HK-2 (cell line): ENCODE measurements at regions not wholly inside any gene's neighbourhood (a gene's known extent, or its start where the extent isn't known, plus 50 kb on each side); places are given as distances from the start of the nearest gene placed in this dataset.
"Not testable (repeated sequence)": the region's sequence is repeated elsewhere in the genome, so short reads cannot be mapped to it uniquely, and the experiment has no call there.

Experiments
- DNase-seq: peaks from one replicate; pipeline ENCODE4 v3.0.0-alpha.2; 2018; ENCODE audit not compliant: unreplicated experiment

- DNase-seq: no peak
Measured at GRCh38 chr17:70577456-70577855, 408.1 kb downstream of the KCNJ2 start.

GRCh38 chr17:70581459-70581858 is 412.1 kb downstream of the KCNJ2 start:
- DNase-seq: no peak

GRCh38 chr17:70582777-70583176 is 413.4 kb downstream of the KCNJ2 start:
- no peak for DNase-seq

- no peak for DNase-seq
Measured at GRCh38 chr17:70584255-70584654, 414.9 kb downstream of the KCNJ2 start.

GRCh38 chr17:70588003-70588402 is 418.7 kb downstream of the KCNJ2 start:
- DNase-seq: no peak

GRCh38 chr17:70597774-70598173 is 428.4 kb downstream of the KCNJ2 start:
- DNase-seq: no peak

GRCh38 chr17:70599198-70599597 is 429.9 kb downstream of the KCNJ2 start:
- DNase-seq: no peak

GRCh38 chr17:70599945-70600344 is 430.6 kb downstream of the KCNJ2 start:
- DNase-seq: not testable (repeated sequence)

GRCh38 chr17:70603226-70603625 is 433.9 kb downstream of the KCNJ2 start:
- DNase-seq: no peak

- DNase-seq: no peak
Measured at GRCh38 chr17:70604854-70605253, 435.5 kb downstream of the KCNJ2 start.

GRCh38 chr17:70606086-70606485 is 436.8 kb downstream of the KCNJ2 start:
- DNase-seq: no peak

- DNase-seq: no peak
Measured at GRCh38 chr17:70608193-70608592, 438.9 kb downstream of the KCNJ2 start.

GRCh38 chr17:70608957-70609356 is 439.6 kb downstream of the KCNJ2 start:
- DNase-seq: no peak

GRCh38 chr17:70609566-70609965 is 440.2 kb downstream of the KCNJ2 start:
- no peak for DNase-seq

GRCh38 chr17:70610161-70610560 is 440.8 kb downstream of the KCNJ2 start:
- DNase-seq: no peak

- no peak for DNase-seq
Measured at GRCh38 chr17:70613681-70614080, 444.3 kb downstream of the KCNJ2 start.

- DNase-seq: no peak
Measured at GRCh38 chr17:70615831-70616230, 446.5 kb downstream of the KCNJ2 start.

- DNase-seq: no peak
Measured at GRCh38 chr17:70618641-70619040, 449.3 kb downstream of the KCNJ2 start.

- no peak for DNase-seq
Measured at GRCh38 chr17:70621566-70621965, 452.2 kb downstream of the KCNJ2 start.

- DNase-seq: peak; percentile 42
Measured at GRCh38 chr17:70622368-70623260, 453.3 kb downstream of the KCNJ2 start.

- DNase-seq: no peak
Measured at GRCh38 chr17:70624211-70624610, 454.9 kb downstream of the KCNJ2 start.

GRCh38 chr17:70629902-70630301 is 460.6 kb downstream of the KCNJ2 start:
- no peak for DNase-seq

GRCh38 chr17:70636517-70637133 is 467.3 kb downstream of the KCNJ2 start:
- no peak for DNase-seq
